ENCODE measurements at regions not wholly inside any gene's neighbourhood (a gene's known extent, or its start where the extent isn't known, plus 50 kb on each side); places are given as distances from the start of the nearest gene placed in this dataset.
A peak's percentile ranks its signal among the peaks of the same experiment; 100 is the strongest.

GRCh38 chr12:85713373-85713772, 122.8 kb downstream of the RASSF9 start:
- 65 to 70% methylated on average over 4 of the region's 4 CpGs for WGBS, 2 donors
- H3K9me3 ChIP-seq, result no peaks in the 10 kb centered on the region
- no peaks in the 10 kb centered on the region for H3K36me3 ChIP-seq
- no peaks in the 10 kb centered on the region for H3K27me3 ChIP-seq
- intact Hi-C loops (cut with DNase I), result no loop called here
- H3K4me3 ChIP-seq (replicated peaks in 1 of 3), result no peak overlapping the region
- no peak for DNase-seq
- H3K4me1 ChIP-seq, result no peaks in the 10 kb centered on the region
- H3K27ac ChIP-seq, result peak overlapping the region in 1 of 3 donors; percentile 36
- no peak for TF ChIP-seq POLR2A (IDR thresholded peaks at IDR 0.05)

GRCh38 chr12:85714425-85714824, 121.8 kb downstream of the RASSF9 start:
- intact Hi-C loops (cut with DNase I), result no loop called here
- DNase-seq, result no peak
- 97% methylated on average over 1 of the region's 1 CpG for WGBS, 2 donors
- no peaks in the 10 kb centered on the region for H3K36me3 ChIP-seq
- no peak overlapping the region for H3K27ac ChIP-seq
- H3K4me1 ChIP-seq, result no peaks in the 10 kb centered on the region
- no peaks in the 10 kb centered on the region for H3K9me3 ChIP-seq
- H3K4me3 ChIP-seq (replicated peaks in 1 of 3), result no peak overlapping the region
- TF ChIP-seq POLR2A (IDR thresholded peaks at IDR 0.05), result no peak
- TF ChIP-seq CTCF (IDR thresholded peaks at IDR 0.05), result no peak
- H3K27me3 ChIP-seq, result no peaks in the 10 kb centered on the region

- no peak for DNase-seq
- no peaks in the 10 kb centered on the region for H3K36me3 ChIP-seq
- 93 to 100% methylated on average over 1 of the region's 1 CpG for WGBS, 2 donors
- H3K9me3 ChIP-seq, result no peaks in the 10 kb centered on the region
- H3K4me3 ChIP-seq (replicated peaks in 1 of 3), result no peak overlapping the region
- H3K27ac ChIP-seq, result no peak overlapping the region
- H3K4me1 ChIP-seq, result no peaks in the 10 kb centered on the region
- no peaks in the 10 kb centered on the region for H3K27me3 ChIP-seq
- intact Hi-C loops (cut with DNase I), result no loop called here
- TF ChIP-seq CTCF (IDR thresholded peaks at IDR 0.05), result no peak
- no peak for TF ChIP-seq POLR2A (IDR thresholded peaks at IDR 0.05)
Measured at GRCh38 chr12:85720308-85721033, 115.7 kb downstream of the RASSF9 start.

GRCh38 chr12:85725991-85726390, 110.2 kb downstream of the RASSF9 start:
- no peak overlapping the region for H3K27ac ChIP-seq
- no peaks in the 10 kb centered on the region for H3K4me1 ChIP-seq
- H3K9me3 ChIP-seq, result no peaks in the 10 kb centered on the region
- no peaks in the 10 kb centered on the region for H3K36me3 ChIP-seq
- no peak overlapping the region for H3K4me3 ChIP-seq (replicated peaks in 1 of 3)
- intact Hi-C loops (cut with DNase I), result no loop called here
- WGBS, 2 donors, result 84 to 90% methylated on average over 2 of the region's 2 CpGs
- TF ChIP-seq CTCF (IDR thresholded peaks at IDR 0.05) (no peak), POLR2A (IDR thresholded peaks at IDR 0.05) (no peak)
- H3K27me3 ChIP-seq, result no peaks in the 10 kb centered on the region
- DNase-seq, result no peak

- no peaks in the 10 kb centered on the region for H3K9me3 ChIP-seq
- WGBS, 2 donors, result 81 to 84% methylated on average over 5 of the region's 5 CpGs
- TF ChIP-seq CTCF (IDR thresholded peaks at IDR 0.05), result no peak
- no peak for TF ChIP-seq POLR2A (IDR thresholded peaks at IDR 0.05)
- intact Hi-C loops (cut with DNase I), result no loop called here
- no peaks in the 10 kb centered on the region for H3K4me1 ChIP-seq
- H3K27me3 ChIP-seq, result no peaks in the 10 kb centered on the region
- no peak overlapping the region for H3K27ac ChIP-seq
- H3K36me3 ChIP-seq, result no peaks in the 10 kb centered on the region
- no peak overlapping the region for H3K4me3 ChIP-seq (replicated peaks in 1 of 3)
- no peak for DNase-seq
Measured at GRCh38 chr12:85733221-85733840, 102.9 kb downstream of the RASSF9 start.
